KG1 (cell line): ENCODE measurements at regions not wholly inside any gene's neighbourhood (a gene's known extent, or its start where the extent isn't known, plus 50 kb on each side); places are given as distances from the start of the nearest gene placed in this dataset.

Experiments used
- DNase-seq: peaks from one replicate; lab custom pipeline; 2025; lab: John Stamatoyannopoulos, UW

- DNase-seq = no peak
These were observed 673.3 kb downstream of the KCNT2 start for GRCh38 chr1:195934817-195935553.

DNA sequence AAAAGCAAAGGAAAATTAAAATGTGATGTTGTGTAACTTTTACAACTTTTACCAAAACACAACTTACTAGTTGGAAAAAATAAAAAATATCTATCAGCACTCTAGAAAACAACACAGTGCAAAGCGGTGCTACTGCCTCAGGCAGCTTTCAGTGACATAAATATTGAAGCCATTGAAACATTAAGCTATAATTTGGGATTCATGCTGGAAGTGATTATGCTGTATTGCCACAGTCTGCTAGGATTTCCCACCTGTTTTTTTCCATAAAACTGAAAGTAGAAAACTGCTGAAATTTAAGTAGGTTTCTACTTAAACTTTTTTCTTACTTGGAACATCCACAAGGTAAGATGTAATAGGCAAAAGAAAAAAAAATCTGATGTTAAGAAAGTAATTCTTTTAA is 674.4 kb downstream of the KCNT2 start:
- no peak for DNase-seq

DNA sequence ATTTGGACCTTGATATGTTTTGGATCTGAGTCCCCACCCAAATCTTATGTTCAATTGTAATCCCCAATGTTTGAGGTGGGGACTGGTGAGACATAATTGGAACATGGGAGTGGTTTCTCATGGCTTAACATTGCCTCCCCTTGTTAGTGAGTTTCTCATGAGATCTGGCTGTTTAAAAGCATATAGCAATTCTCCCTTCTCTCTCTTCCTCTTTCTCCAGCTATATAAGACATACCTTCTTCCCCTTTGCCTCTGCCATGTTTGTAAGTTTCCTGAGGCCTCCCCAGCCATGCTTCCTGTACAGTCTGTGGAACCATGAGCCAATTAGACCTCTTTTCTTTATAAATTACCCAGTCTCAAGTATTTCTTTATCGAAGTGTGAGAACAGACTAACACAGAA is 692.4 kb downstream of the KCNT2 start:
- no peak for DNase-seq

GRCh38 chr1:195909061-195909460 is 699.2 kb downstream of the KCNT2 start:
- no peak for DNase-seq

GRCh38 chr1:195908121-195908520 is 700.1 kb downstream of the KCNT2 start:
- DNase-seq = peak; percentile 17

DNA sequence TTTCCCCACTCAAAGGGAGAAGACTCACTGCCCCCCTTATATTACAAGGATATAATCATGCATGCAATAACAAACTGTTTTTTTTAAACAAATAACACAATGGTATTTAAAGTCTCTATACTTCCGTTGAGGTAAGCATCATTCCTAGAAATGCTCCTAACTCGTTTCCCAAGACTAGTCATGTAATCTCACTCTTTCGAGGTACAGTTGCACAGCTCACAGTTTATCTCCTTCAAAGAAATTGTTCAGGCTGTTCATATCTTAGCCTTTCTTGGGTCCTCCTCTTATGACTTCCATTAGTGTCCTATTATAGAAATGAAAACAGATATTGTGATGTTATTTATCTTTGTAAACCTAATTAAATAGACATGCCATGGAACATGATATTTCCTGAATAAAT is 705.0 kb downstream of the KCNT2 start:
- no peak for DNase-seq

DNA sequence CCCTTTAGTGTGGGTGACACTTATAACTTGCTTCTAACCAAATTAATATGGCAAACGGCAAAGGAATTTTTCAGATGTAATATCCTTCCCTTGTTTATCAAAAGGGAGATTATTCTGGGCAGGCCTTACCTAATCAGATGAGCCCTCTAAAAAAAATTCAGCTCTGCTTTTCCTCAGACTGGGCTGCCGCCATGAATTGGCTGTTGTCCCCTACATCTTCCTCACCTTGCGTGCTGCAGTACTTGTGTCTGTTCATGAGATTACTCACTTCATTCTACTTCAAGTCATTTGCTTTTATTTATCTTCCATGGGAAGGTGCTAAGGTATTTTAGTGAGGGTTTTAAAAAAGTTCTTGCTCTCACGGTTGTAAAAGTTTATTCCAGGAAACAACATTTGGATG is 705.5 kb downstream of the KCNT2 start:
- DNase-seq = no peak

DNA sequence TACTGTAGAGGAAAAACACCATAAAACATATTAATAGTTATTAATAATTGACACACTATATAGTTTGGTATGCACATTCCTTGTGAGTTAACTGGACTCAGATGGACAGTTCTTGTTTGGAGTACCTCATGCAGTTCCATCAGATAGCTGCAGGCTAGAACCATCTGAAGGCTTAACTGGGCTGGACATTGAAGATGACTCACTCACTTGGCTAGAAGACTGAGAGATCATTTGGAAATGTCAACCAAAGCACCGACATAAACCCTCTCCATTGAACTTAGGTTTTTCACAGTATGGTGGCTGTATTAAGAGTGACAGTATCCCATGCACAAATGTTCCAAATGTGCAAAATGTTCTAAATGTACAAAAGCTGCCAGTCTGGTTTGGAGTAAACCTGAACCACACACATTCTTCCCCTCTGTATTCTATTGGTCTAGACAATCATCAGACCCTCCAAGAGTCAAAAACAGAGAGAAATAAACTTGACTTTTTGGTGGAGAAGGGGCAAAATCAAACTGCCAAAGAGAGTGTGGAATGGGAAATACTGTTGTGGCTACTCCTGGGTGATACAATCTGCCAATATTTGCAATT is 708.4 kb downstream of the KCNT2 start:
- no peak for DNase-seq

DNA sequence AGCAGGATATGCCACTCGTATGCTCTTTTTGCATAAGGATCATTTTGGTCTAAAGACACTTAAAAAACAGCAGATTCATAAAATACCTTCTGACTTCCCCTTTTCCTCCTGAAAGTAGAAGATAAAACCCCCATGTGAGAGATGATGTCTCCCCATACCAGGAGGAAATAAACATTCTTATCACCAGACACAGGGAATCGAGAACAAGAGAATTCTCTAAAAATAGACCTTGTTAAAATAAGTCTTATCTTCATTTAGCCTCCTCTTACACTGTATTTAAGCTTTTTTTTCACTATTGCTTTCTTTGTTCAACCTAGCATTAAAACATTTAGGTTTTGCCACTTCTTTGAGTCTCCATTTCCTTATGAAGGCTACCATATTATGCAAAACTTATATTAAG is 709.3 kb downstream of the KCNT2 start:
- no peak for DNase-seq

DNA sequence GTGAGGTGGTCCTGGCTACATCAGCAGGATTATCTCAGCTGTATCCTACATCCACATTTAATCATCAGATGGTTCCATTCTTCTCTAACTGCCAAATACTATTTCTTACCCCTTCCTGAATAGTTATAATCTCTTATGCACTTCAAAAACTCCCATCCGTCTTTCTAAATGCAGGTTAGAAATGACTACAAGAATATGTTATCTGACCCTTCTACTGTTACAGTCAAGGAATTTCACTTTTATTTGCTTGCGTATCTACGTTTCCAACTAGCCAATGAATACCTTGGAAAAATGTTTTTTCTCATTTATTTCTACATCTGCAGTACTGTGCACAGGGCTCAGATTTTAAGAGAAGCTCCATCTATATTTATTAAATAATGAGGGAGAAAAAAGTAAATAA is 709.9 kb downstream of the KCNT2 start:
- no peak for DNase-seq

DNA sequence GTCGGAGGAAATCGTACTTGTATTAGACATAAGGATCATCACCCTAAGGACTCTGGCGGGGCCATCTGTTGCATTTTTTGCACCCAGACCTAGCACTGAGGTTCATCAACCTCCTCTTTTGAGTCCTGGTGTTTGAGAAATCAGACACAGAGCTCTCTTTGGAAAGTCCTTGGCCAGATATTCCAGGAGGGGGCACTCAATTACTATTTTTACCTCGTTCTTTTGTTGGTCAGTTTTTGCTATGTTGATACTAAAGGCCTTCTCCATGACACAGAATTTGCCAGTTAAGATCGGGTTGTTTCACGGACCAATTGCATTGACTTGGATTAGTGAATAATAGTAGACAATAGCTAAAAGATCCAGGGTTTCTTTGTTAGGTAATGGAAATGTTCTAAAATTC is 711.2 kb downstream of the KCNT2 start:
- no peak for DNase-seq

- no peak for DNase-seq
These were observed 713.8 kb downstream of the KCNT2 start for GRCh38 chr1:195894411-195894810.

- DNase-seq = no peak
These were observed 722.2 kb downstream of the KCNT2 start for GRCh38 chr1:195886000-195886399.

DNA sequence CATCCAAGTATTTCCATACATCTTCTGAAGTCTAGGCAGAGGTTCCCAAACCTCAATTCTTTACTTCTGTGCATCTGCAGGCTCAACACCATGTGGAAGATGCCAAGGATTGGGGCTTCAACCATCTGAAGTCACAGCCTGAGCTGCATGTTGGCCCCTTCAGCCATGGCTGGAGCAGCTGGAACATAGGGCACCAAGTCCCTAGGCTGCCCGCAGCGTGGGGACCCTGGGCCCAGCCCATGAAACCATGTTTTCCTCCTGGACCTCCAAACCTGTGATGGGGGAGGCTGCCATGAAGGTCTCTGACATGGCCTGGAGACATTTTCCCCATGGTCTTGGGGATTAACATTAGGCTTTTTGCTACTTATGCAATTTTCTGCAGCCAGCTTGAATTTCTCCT is 729.8 kb downstream of the KCNT2 start:
- DNase-seq = no peak

DNA sequence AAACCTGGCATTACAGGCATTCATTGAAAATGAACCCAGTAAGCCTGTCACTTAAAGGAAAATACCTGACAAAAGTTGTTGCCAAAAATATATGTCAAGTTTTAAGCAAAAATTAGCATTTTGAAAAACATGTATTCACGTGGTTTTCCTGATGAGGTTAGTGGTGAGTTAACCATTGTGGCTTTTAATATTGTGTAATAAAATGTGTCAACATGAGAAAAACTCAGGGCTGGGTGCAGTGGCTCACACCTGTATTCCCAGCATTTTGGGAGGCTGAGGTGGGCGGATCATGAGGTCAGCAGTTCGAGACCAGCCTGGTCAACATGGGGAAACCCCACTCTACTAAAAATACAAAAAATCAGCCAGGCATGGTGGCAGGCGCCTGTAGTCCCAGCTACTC is 731.4 kb downstream of the KCNT2 start:
- no peak for DNase-seq

- DNase-seq = no peak
These were observed 735.9 kb downstream of the KCNT2 start for GRCh38 chr1:195872376-195872775.

GRCh38 chr1:195867638-195868037 is 740.6 kb downstream of the KCNT2 start:
- DNase-seq = no peak

DNA sequence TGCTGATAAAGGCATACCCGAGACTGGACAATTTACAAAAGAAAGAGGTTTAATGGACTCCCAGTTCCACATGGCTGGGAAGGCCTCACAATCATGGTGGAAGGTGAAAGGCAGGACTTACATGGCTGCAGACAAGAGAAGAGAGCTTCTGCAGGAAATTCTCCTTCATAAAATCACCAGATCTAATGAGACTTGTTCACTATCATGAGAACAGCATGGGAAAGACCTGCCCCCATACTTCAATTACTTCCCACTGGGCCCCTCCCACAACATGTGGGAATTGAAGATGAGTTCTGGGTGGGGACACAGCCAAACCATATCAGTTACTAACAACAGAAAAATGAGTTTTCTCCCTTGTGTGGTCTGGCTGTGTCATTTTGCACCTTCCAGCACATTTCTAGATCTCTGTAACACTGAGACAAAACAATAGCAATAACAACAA is 741.4 kb downstream of the KCNT2 start:
- DNase-seq = no peak

- no peak for DNase-seq
These were observed 742.0 kb downstream of the KCNT2 start for GRCh38 chr1:195866091-195866780.

GRCh38 chr1:195851804-195852203 is 756.4 kb downstream of the KCNT2 start:
- DNase-seq = no peak

DNA sequence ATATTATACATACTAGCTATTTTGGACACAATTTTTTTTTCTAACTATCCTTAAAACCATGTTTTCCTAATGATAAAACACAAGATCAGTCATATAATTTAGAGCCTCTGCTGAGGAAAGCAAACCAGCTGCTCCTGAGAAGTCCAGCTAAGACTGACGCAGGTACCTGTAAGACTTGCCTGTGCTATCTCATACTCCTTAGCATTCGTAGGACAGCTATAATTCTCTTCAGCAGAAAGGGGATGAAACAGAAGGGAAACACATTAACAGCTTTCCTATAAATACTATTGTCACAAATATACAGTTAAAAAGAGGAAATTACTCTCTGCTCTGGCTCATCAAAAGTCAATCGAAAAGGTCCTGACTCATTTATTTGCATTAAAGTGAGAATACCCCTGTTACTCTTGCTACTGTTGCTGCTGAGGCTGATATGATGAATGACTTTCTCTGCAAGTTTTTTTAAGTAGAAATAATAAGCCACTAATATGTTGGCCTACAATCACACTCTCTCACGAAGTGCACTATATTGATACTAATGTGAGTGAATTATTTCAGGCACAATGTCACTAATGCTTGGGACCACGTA is 757.1 kb downstream of the KCNT2 start:
- DNase-seq = no peak

DNA sequence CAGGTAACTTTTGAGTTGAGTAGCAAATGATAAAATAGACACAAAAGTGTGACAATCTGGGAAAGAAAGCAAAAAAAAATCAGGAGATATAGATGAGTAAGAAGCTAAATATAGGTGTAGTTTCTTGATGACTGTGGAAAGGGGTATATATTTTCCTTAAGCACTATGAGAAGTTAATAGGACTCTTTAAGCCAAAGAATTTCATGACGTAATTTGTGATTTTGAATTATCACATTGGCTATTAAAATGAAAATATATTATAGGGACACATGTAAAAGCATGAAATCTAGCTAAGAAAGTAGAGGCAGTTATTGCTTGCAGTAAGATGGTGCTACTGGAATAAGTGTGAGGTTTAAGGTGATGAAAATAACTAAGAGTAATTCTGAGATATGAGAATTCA is 759.1 kb downstream of the KCNT2 start:
- no peak for DNase-seq
